MG63 (cell line): ENCODE measurements at regions not wholly inside any gene's neighbourhood (a gene's known extent, or its start where the extent isn't known, plus 50 kb on each side); places are given as distances from the start of the nearest gene placed in this dataset.

Experiments used
- DNase-seq: peaks from one replicate; pipeline ENCODE4 v3.0.0-alpha.2; 2020
- H3K27me3 ChIP-seq: fragments of 250-450 bp; sonication (Bioruptor Pico); 2 replicates; pipeline ENCODE4 v1.5.1; 2020; ENCODE audit warnings: mild to moderate bottlenecking, moderate library complexity
- H3K36me3 ChIP-seq: fragments of 250-450 bp; sonication (Bioruptor Pico); 2 replicates; pipeline ENCODE4 v1.5.1; 2020; ENCODE audit warnings: mild to moderate bottlenecking, moderate library complexity
- H3K4me3 ChIP-seq: fragments of 250-450 bp; sonication (Bioruptor Pico); 2 replicates; pipeline ENCODE4 v1.5.1; 2020; ENCODE audit warnings: mild to moderate bottlenecking, moderate library complexity
- H3K9me3 ChIP-seq: fragments of 250-450 bp; sonication (Bioruptor Pico); 2 replicates; pipeline ENCODE4 v1.5.1; 2020; ENCODE audit warnings: mild to moderate bottlenecking, moderate library complexity

DNA sequence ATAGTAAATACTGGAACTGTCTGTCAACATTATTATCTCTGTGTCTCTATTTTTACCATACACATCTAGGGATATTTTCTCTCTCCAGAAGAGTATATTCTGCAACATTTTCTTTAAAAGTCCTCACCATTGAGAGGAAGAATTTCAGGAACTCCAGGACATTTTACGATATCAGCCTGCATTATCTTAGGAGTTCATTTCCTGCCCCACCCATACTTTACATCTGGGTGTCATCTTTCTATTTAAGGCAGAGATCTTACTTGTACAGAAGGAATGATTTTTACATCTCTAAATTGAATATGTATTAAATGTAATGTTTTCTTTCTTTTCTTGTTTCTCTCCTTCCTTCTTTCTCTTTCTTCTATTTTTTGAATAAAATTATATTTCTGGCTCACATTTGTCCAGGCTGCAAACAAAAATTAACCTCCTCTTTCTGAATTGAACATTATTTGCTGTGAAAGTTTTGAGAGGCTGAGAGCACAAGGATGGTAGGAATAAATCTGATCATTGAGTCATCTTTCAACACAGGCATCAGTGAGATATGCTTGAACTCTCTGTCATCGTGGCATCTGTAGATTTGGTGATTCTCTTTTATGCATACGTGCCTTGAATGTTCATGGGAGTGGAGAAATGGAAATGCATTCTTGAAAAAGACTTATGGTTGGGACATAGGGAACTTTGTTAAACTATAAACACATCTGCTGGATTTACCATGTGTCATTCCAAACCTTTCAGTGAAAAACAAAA lies 753.6 kb downstream of the SLC16A7 start:
- no peaks in the 10 kb centered on the region for H3K36me3 ChIP-seq
- H3K9me3 ChIP-seq = no peaks in the 10 kb centered on the region
- H3K27me3 ChIP-seq = no peaks in the 10 kb centered on the region
- no peak for DNase-seq
- H3K4me3 ChIP-seq = no peak overlapping the region

DNA sequence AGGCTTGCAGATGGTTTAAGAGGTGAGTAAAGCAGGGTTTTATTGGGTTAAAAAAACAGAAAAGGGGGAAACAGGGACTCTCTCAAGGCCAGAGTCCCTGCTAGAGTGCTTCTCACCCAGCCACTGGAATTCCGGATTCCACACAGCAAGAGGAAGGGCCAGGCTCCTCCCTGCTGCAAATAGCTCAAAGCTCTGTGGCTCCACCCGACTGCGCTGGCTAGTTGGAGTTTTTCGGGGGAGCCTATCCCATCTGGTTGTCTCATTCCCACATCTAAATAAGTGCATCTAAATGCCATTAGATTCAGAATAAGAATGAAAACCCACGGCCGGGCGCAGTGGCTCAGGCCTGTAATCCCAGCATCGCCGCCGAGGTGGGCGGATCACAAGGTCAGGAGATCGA lies 791.5 kb downstream of the SLC16A7 start:
- no peaks in the 10 kb centered on the region for H3K36me3 ChIP-seq
- no peak for DNase-seq
- no peaks in the 10 kb centered on the region for H3K9me3 ChIP-seq

DNA sequence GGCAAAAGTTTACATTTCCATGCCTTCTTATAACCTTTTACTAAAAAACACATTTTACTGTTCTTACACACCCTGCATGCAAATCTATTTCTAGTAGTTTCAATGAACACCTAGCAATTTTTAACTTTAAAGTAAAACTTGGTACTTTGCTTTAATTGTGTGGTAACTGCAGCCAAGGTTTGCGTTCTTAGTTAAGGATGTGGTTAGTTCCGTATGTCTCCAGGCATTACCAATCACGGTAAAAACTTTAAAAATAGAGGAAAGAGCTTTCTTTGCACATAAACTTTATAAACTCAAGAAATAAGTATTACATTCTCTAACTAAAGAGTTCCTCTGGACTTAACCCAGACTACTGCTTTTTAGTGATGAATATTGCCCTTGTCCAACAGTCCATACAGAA lies 795.2 kb downstream of the SLC16A7 start:
- H3K27me3 ChIP-seq = no peaks in the 10 kb centered on the region
- no peaks in the 10 kb centered on the region for H3K9me3 ChIP-seq
- no peak for DNase-seq
- H3K36me3 ChIP-seq = no peaks in the 10 kb centered on the region
- H3K4me3 ChIP-seq = no peak overlapping the region

More for the DNA sequence above, 791.5 kb downstream of the SLC16A7 start:
- Histone ChIP-seq H3K4me3 (no peak overlapping the region), H3K27me3 (no peaks in the 10 kb centered on the region)

DNA sequence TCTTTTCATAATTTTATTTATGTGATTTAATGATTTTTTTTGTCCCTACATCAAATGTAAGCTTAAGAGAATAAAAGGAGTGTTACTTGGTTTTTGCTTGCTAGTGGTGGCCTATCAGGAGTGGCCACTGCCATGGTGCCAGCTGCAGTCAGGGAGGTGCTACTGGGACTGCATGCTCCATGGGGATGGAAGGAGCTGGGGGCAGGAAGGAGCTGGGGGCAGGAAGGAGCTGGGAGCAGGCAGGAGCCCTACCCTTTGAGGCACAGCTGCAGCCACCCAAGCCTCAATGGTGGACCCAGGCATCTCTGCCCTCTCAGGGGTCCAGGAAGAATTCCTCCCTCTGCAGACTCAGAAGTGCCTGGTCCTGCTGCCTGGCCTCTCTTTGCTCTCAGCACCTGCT lies 796.0 kb downstream of the SLC16A7 start:
- Histone ChIP-seq H3K9me3 (no peaks in the 10 kb centered on the region), H3K36me3 (no peaks in the 10 kb centered on the region), H3K27me3 (no peaks in the 10 kb centered on the region), H3K4me3 (no peak overlapping the region)
- no peak for DNase-seq

DNA sequence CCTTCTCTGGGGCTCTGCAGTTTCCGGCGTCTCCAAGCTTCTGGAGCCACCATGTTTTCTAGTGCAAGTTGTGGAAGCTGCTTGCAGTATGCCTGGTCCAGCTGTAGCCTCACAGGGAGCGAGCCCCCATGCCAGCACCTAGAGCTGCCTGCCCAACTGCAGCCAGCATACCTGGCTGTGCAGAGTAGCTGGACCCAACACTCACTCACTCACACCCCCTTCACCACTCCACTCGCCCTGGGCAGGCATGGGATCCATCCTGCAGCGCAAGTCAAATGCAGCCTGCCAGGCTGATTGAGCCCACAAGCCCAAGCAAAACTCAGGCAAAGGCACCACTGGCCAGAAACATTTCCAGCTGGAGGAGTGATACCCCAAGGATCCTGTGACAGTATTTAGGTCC lies 797.3 kb downstream of the SLC16A7 start:
- no peak for DNase-seq
- Histone ChIP-seq H3K36me3 (no peaks in the 10 kb centered on the region), H3K9me3 (no peaks in the 10 kb centered on the region), H3K4me3 (no peak overlapping the region), H3K27me3 (no peaks in the 10 kb centered on the region)

DNA sequence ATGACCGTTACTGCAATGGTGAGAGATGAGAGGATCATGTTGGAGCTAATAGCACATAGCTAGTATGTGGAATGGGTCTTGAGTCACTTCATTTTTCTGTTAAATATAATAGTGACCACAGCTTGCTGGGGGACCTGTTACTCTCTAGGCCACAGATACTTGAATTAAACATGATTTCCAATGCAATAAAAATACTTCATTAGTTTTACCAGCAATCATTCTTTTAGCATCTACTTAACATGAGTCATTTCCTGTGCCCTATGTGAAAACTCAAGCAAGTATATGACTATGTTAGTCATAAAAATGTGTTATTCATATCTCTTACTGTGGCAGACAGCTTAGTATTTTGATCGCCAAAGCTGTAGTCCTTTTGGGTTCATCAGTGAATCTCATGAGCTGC lies 798.8 kb downstream of the SLC16A7 start:
- no peaks in the 10 kb centered on the region for H3K9me3 ChIP-seq
- no peak for DNase-seq
- H3K4me3 ChIP-seq = no peak overlapping the region
- no peaks in the 10 kb centered on the region for H3K27me3 ChIP-seq
- H3K36me3 ChIP-seq = no peaks in the 10 kb centered on the region

DNA sequence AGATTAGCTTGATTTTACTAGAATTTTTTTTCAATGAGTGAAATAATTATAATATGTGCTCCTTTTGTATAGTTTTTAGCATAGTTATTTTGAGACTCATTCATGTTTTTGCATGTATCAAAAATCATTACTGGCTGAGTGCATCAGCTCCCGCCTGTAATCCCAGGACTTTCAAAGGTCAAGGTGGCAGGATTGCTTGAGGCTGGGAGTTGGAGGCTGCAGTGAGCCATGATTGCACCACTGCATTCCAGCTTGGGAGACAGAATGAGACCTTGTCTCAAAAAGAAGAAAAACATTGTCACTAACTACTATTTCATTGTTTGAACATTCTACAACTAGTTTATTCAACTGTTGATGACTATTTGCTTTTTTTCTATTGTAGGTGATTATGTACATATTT lies 802.7 kb downstream of the SLC16A7 start:
- DNase-seq = no peak
- no peaks in the 10 kb centered on the region for H3K27me3 ChIP-seq
- no peaks in the 10 kb centered on the region for H3K9me3 ChIP-seq
- no peak overlapping the region for H3K4me3 ChIP-seq
- H3K36me3 ChIP-seq = no peaks in the 10 kb centered on the region

DNA sequence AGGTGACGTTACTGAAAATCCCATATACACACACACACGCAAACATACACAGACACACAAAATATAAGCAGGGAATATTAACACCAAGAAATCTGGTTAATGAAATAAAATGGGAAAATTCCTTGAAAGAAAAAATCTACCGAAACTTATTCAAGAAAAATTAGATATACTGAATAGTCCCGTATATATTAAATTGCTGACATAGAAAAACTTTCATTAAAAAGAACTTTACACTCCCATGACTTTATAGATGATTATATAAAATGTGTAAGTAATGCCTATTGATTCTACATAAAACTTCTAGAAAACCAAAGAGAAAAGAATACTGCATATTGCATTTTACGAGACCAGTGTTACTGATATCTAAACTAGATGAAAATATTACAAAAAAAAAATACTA lies 803.2 kb downstream of the SLC16A7 start:
- Histone ChIP-seq H3K4me3 (no peak overlapping the region), H3K27me3 (no peaks in the 10 kb centered on the region), H3K9me3 (no peaks in the 10 kb centered on the region), H3K36me3 (no peaks in the 10 kb centered on the region)
- DNase-seq = no peak

DNA sequence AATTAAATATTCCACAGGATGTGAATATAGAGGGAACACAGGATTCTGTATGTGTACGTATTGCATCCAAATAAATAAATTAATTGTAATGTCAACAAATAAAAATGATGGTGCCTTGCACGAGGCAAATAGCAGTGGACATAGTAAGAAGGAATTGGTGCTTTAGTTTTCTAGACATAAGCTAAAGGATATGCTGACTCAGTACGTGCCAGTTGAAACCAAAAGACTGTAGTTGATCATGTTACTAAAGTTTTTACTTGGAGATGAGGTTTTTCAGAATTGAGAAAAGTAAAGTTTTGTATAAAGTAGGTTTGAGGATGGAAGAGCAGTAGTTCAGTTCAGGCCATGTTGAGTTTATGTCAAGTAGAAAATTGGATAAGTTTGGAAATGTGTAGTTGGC lies 807.2 kb downstream of the SLC16A7 start:
- Histone ChIP-seq H3K36me3 (no peaks in the 10 kb centered on the region), H3K27me3 (no peaks in the 10 kb centered on the region)
- no peak for DNase-seq

DNA sequence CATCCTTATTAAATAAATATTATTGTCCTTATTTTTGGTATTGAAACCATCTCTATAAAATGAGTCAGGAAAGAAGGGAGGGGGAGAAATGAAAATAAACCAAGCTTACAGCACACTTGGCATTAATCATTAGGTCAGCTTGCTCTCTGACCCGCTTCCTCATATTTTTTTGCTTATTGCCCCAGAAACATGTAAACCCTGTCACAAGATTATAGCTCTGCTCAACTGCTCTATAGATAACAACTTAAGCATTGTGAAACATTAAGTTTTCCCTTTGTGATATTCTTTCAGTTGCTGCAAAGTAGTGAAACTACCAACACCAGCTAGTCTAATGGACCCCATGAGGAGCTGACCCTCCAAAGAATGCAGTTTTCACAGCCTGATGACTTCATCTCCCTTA lies 819.5 kb downstream of the SLC16A7 start:
- peaks cover 8% of the 10 kb centered on the region for H3K9me3 ChIP-seq
- H3K4me3 ChIP-seq = no peak overlapping the region
- DNase-seq = no peak
- H3K36me3 ChIP-seq = no peaks in the 10 kb centered on the region
- no peaks in the 10 kb centered on the region for H3K27me3 ChIP-seq

More for the DNA sequence above, 807.2 kb downstream of the SLC16A7 start:
- no peaks in the 10 kb centered on the region for H3K9me3 ChIP-seq
- H3K4me3 ChIP-seq = no peak overlapping the region

DNA sequence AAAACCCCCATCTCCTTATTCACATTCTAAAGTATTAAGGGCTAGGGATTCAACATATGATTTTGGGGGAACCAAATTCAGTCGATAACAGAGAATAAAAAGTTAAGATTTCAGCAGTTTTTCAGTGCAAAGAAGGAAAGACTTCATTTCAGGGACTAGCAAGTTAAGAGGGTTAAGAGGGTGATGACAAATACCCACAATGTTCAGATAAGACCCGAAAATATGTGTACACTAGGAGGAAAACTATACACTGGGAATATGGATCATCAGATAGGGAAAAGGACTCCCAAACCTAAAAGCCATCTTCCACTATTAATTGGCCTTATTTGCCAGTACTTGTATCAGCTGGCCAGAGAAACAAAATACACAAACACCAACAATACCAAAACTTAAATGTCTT lies 824.2 kb downstream of the SLC16A7 start:
- Histone ChIP-seq H3K27me3 (no peaks in the 10 kb centered on the region), H3K4me3 (no peak overlapping the region), H3K9me3 (peaks cover 8% of the 10 kb centered on the region), H3K36me3 (no peaks in the 10 kb centered on the region)
- DNase-seq = no peak

DNA sequence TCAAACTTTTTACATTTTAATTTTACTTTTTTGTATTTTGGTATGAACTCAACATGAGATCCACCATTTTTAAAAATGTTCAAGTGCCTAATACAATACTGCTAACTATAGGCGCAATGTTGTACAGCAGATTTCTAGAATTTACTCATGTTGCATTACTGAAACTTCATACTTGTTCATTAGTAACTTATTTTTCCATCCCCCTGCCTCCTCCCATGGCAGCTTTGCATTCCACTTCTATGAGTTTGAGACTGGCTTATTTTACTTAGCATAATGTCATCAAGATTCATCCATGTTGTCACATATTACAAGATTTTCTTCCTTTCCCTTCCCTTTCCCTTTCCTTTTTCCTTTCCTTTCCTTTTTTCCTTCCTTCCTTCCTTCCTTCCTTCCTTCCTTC lies 825.9 kb downstream of the SLC16A7 start:
- no peak overlapping the region for H3K4me3 ChIP-seq
- no peaks in the 10 kb centered on the region for H3K36me3 ChIP-seq
- no peak for DNase-seq
- no peaks in the 10 kb centered on the region for H3K27me3 ChIP-seq
- H3K9me3 ChIP-seq = no peaks in the 10 kb centered on the region; the same call in none of the 2 replicates

DNA sequence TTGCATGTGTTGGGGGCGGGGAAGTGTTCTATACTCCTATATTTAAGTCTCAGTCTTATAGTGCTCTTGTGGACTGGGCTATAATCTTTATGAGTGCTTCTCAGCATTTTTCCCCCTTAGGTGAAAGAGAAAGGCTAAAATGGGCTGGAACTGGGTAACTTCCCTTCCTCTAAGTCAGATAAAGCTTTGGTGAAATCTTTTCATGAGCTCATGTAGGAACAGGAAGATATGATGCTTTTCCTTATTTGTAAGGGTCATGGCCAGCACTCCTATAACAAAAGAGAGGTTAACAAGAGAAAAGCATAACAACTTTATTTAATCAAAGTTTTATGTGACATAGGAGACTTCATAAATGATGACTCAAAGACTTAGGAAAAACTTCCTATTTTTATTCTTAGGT lies 841.5 kb downstream of the SLC16A7 start:
- Histone ChIP-seq H3K4me3 (no peak overlapping the region), H3K27me3 (no peaks in the 10 kb centered on the region), H3K36me3 (no peaks in the 10 kb centered on the region), H3K9me3 (no peaks in the 10 kb centered on the region)
- DNase-seq = no peak

DNA sequence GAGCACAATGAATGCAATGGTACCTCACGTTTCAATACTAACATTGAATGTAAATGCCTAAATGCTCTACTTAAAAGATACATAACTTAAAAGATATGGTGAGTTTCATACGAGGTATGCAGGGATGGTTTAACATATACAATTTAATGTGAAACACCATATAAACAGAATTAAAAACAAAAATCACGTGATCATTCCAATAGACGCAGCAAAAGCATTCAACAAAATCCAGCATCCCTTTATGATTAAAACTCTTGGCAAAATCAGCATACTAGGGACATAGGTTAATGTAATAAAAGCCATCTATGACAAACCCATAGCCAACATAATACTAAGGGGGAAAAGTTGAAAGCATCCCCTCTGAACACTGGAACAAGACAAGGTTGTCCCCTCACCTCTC lies 845.7 kb downstream of the SLC16A7 start:
- H3K27me3 ChIP-seq = no peaks in the 10 kb centered on the region
- no peak overlapping the region for H3K4me3 ChIP-seq
- H3K9me3 ChIP-seq = no peaks in the 10 kb centered on the region
- H3K36me3 ChIP-seq = no peaks in the 10 kb centered on the region
- no peak for DNase-seq

DNA sequence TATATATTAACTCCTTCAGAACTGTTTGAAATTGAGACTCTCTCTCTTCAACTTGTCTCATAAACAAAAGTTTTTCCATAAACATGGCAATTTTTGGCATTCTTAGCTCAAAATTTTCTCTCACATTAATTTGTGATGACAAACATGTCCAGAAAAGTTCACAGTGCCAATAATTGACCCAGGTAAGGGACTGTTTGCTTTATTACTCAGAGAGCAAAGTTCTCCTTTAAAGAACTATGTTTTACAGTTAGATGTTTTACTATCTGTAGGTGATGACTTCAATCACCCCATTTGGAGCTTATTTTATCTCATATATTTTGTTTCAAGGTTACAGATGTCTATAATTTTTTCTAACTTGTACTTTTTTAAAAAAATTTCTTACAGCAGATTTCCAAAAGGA lies 855.6 kb downstream of the SLC16A7 start:
- DNase-seq = no peak
- Histone ChIP-seq H3K36me3 (no peaks in the 10 kb centered on the region), H3K4me3 (no peak overlapping the region), H3K27me3 (no peaks in the 10 kb centered on the region), H3K9me3 (no peaks in the 10 kb centered on the region)

DNA sequence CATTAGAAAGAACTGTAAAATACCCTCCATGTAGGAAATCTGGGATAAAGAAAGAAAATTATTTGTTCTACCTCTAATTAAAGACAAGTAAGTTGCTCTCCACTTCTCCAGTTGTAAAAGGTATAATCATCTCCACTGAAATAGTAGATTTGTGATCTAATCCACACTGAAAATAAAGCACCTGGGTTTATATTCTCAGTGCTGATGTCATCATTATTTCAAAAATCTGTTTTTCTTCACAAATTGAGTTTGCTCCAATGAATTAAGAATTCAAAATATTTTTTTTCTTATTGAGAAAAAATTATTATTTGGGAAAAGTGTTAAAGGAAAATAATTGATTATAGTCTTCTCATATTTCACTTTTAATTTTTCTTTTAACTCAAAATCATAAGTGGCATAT lies 869.2 kb downstream of the SLC16A7 start:
- Histone ChIP-seq H3K9me3 (no peaks in the 10 kb centered on the region), H3K4me3 (no peak overlapping the region), H3K36me3 (no peaks in the 10 kb centered on the region), H3K27me3 (no peaks in the 10 kb centered on the region)
- DNase-seq = no peak

DNA sequence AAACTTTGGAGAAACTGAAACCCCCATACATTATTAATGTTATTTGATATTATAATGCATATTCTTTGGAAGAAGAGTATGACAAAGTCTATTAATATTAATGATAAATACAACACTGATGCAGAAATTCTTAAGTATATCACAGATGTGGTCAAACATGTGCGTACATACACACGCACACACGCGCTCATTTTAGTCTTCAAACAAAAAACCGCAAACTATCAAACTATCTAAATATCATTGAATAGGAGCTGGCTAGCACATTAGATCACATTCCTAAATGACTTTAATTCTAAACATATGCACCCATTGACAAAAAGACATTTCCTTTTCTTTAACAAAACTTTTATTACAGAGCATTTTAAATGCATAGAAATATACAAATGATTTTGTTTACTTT lies 872.7 kb downstream of the SLC16A7 start:
- no peak for DNase-seq
- no peaks in the 10 kb centered on the region for H3K36me3 ChIP-seq
- H3K4me3 ChIP-seq = no peak overlapping the region
- H3K9me3 ChIP-seq = no peaks in the 10 kb centered on the region
- no peaks in the 10 kb centered on the region for H3K27me3 ChIP-seq

DNA sequence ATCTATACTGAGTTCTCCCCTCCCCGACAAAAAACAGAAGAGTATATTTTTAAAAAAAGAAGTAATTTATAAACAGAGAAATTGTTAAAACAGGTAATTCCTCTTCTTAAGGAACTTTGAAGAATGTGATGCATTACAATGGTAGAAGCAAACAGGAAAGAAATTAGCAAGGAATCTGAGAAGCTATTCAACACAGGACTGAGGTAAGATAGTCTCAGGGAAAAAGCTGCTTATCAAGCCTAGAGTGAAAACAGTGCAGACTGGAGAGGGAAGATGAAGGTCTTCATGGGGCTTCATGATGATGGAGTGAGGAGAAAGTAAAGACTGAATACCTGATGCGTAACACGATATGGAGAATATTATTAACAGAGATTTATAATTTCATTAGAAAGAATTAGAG lies 880.0 kb downstream of the SLC16A7 start:
- no peaks in the 10 kb centered on the region for H3K36me3 ChIP-seq
- H3K4me3 ChIP-seq = no peak overlapping the region
- no peaks in the 10 kb centered on the region for H3K9me3 ChIP-seq
- H3K27me3 ChIP-seq = no peaks in the 10 kb centered on the region
- DNase-seq = no peak

DNA sequence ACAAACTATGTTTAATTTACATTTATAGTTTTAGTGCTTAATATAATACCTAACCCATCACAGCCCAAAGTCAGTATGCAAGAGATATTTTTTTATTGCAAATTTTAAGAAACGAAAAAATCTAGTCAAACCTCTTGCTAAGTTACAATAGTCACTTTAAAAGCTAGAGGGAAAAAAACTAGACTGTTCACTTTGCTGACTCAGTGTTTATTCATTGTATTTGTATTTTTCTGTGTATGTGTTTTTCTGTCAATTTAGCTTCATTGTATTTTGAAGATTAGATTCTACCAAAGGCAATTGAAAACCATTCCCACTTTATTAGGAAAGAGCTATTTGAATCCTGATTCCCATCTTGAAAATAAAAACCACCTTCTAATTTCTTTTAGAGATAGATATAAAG lies 891.5 kb downstream of the SLC16A7 start:
- Histone ChIP-seq H3K27me3 (no peaks in the 10 kb centered on the region), H3K36me3 (no peaks in the 10 kb centered on the region), H3K4me3 (no peak overlapping the region), H3K9me3 (no peaks in the 10 kb centered on the region)
- DNase-seq = no peak
